ENCODE measurements at regions not wholly inside any gene's neighbourhood (a gene's known extent, or its start where the extent isn't known, plus 50 kb on each side); places are given as distances from the start of the nearest gene placed in this dataset.

DNA sequence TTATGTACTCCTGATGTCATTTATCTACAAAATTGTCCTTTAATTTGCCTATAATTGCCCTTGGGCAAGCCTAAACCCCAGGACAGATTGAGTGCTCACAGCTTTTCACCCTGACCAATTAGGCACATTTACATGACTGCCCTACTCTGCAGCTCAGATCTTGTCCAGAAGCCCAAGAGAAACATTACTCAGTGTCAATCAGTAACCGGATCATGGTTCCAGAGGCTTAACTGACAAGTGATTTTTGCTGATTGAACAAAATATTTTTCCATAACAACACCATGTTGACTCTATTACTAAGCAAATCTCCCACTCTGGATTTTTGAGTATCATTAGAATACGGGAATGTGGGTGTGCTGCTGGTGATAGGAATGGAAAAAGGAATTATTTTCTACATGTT lies 465.4 kb upstream of the TNP1 start:
- TF ChIP-seq, protein P1, sequence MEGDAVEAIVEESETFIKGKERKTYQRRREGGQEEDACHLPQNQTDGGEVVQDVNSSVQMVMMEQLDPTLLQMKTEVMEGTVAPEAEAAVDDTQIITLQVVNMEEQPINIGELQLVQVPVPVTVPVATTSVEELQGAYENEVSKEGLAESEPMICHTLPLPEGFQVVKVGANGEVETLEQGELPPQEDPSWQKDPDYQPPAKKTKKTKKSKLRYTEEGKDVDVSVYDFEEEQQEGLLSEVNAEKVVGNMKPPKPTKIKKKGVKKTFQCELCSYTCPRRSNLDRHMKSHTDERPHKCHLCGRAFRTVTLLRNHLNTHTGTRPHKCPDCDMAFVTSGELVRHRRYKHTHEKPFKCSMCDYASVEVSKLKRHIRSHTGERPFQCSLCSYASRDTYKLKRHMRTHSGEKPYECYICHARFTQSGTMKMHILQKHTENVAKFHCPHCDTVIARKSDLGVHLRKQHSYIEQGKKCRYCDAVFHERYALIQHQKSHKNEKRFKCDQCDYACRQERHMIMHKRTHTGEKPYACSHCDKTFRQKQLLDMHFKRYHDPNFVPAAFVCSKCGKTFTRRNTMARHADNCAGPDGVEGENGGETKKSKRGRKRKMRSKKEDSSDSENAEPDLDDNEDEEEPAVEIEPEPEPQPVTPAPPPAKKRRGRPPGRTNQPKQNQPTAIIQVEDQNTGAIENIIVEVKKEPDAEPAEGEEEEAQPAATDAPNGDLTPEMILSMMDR (IDR thresholded peaks at IDR 0.05) = no peak
- TF ChIP-seq, protein P2, sequence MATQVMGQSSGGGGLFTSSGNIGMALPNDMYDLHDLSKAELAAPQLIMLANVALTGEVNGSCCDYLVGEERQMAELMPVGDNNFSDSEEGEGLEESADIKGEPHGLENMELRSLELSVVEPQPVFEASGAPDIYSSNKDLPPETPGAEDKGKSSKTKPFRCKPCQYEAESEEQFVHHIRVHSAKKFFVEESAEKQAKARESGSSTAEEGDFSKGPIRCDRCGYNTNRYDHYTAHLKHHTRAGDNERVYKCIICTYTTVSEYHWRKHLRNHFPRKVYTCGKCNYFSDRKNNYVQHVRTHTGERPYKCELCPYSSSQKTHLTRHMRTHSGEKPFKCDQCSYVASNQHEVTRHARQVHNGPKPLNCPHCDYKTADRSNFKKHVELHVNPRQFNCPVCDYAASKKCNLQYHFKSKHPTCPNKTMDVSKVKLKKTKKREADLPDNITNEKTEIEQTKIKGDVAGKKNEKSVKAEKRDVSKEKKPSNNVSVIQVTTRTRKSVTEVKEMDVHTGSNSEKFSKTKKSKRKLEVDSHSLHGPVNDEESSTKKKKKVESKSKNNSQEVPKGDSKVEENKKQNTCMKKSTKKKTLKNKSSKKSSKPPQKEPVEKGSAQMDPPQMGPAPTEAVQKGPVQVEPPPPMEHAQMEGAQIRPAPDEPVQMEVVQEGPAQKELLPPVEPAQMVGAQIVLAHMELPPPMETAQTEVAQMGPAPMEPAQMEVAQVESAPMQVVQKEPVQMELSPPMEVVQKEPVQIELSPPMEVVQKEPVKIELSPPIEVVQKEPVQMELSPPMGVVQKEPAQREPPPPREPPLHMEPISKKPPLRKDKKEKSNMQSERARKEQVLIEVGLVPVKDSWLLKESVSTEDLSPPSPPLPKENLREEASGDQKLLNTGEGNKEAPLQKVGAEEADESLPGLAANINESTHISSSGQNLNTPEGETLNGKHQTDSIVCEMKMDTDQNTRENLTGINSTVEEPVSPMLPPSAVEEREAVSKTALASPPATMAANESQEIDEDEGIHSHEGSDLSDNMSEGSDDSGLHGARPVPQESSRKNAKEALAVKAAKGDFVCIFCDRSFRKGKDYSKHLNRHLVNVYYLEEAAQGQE (IDR thresholded peaks at IDR 0.05; ENCODE audit: insufficient read depth in 1 of 2, low read depth in 2 of 2, low read length in 1 of 2) = no peak
- no peak for TF ChIP-seq POLR2AphosphoS5 (IDR thresholded peaks at IDR 0.05; ENCODE audit: low read depth, low read length)
- TF ChIP-seq TCF7L2 (IDR thresholded peaks at IDR 0.05; ENCODE audit: low read depth, low read length) = no peak

Data from Panc1 (cell line).